SK-N-SH (cell line): ENCODE measurements at regions not wholly inside any gene's neighbourhood (a gene's known extent, or its start where the extent isn't known, plus 50 kb on each side); places are given as distances from the start of the nearest gene placed in this dataset.

Source experiments
- CTCF ChIA-PET: fragments of 300-600, 350-600 bp; formaldehyde crosslinking; extraction: SDS; loops from one replicate; lab custom pipeline; 2021; lab: Yijun Ruan, JAX
- POLR2A ChIA-PET: fragments of 350-600 bp; sonication (Branson Sonifier 250); formaldehyde crosslinking; extraction: SDS; loops from one replicate; lab custom pipeline; 2020; ENCODE audit warnings: antibody characterized with exemption, inconsistent platforms; lab: Yijun Ruan, JAX
- DNase-seq: peaks from one replicate; pipeline ENCODE4 v3.0.0; 2012
- H2AFZ ChIP-seq: fragments of 200-600 bp; sonication (generic); 2 replicates; pipeline ENCODE4 v1.8.1; 2016; ENCODE audit warnings: antibody characterized with exemption, mild to moderate bottlenecking, low read depth
- H3F3A ChIP-seq: fragments of 200-600 bp; sonication (generic); replicated peaks from 2 replicates; pipeline ENCODE3; 2016; ENCODE audit warnings: antibody characterized with exemption, mild to moderate bottlenecking; ENCODE audit not compliant: insufficient read depth
- H3K27ac ChIP-seq, 2 experiments: fragments of 200-500 bp in 1 of 2; fragments of 200-600 bp in 1 of 2; sonication (Bioruptor generic) in 1 of 2; sonication (generic), shearing (Covaris generic) in 1 of 2; 2 replicates each; pipeline versions ENCODE4 v1.5.1 to v1.6.1; 2014 to 2016; ENCODE audit warnings: low read depth in 2 of 2, inconsistent platforms in 1 of 2, low read length in 1 of 2, mild to moderate bottlenecking in 1 of 2, mixed read lengths in 1 of 2
- H3K27me3 ChIP-seq: fragments of 200-600 bp; sonication (generic), shearing (Covaris generic); 2 replicates; pipeline ENCODE4 v1.6.1; 2016; ENCODE audit warnings: mixed run types; ENCODE audit not compliant: insufficient read depth
- H3K36me3 ChIP-seq, 2 experiments: fragments of 200-500 bp in 1 of 2; fragments of 200-600 bp in 1 of 2; sonication (Bioruptor generic) in 1 of 2; sonication (generic) in 1 of 2; replicated peaks in 1 of 2; 2 replicates each; pipeline versions ENCODE3 to v1.5.1; 2014 to 2016; ENCODE audit warnings: low read length in 1 of 2, mild to moderate bottlenecking in 1 of 2; ENCODE audit not compliant: insufficient read depth in 2 of 2, control insufficient read depth in 1 of 2
- H3K4me1 ChIP-seq, 2 experiments: fragments of 200-500 bp in 1 of 2; fragments of 200-600 bp in 1 of 2; sonication (Bioruptor generic) in 1 of 2; sonication (generic), shearing (Covaris generic) in 1 of 2; 2 replicates each; pipeline versions ENCODE4 v1.5.1 to v1.6.1; 2014 to 2016; ENCODE audit warnings: low read depth in 1 of 2, low read length in 1 of 2, mixed run types in 1 of 2; ENCODE audit not compliant: insufficient read depth in 2 of 2, control insufficient read depth in 1 of 2
- H3K4me2 ChIP-seq: fragments of 200-600 bp; sonication (generic), shearing (Covaris generic); 2 replicates; pipeline ENCODE4 v1.6.1; 2017; ENCODE audit warnings: mixed run types
- H3K4me3 ChIP-seq, 2 experiments: fragments of 200-500 bp in 1 of 2; fragments of 200-600 bp in 1 of 2; sonication (Bioruptor generic) in 1 of 2; sonication (generic), shearing (Covaris generic) in 1 of 2; 2 replicates each; pipeline versions ENCODE4 v1.5.1 to v1.8.1; 2014 to 2016; ENCODE audit warnings: low read depth in 2 of 2, inconsistent platforms in 1 of 2, low read length in 1 of 2, mild to moderate bottlenecking in 1 of 2, mixed read lengths in 1 of 2, moderate library complexity in 1 of 2
- H3K79me2 ChIP-seq: fragments of 200-600 bp; sonication (generic); 2 replicates; pipeline ENCODE4 v1.8.1; 2017; ENCODE audit warnings: mild to moderate bottlenecking; ENCODE audit not compliant: insufficient read depth
- H3K9ac ChIP-seq: fragments of 200-600 bp; sonication (generic); 2 replicates; pipeline ENCODE4 v1.6.1; 2017; ENCODE audit warnings: mixed run types
- H3K9me2 ChIP-seq: fragments of 200-600 bp; sonication (generic); 2 replicates; pipeline ENCODE4 v1.6.1; 2017; ENCODE audit warnings: mixed run types
- H3K9me3 ChIP-seq: fragments of 200-600 bp; sonication (generic); 2 replicates; pipeline ENCODE4 v1.6.1; 2017; ENCODE audit warnings: mixed run types, mild to moderate bottlenecking, moderate library complexity
- H4K20me1 ChIP-seq: fragments of 200-600 bp; sonication (generic); 2 replicates; pipeline ENCODE4 v1.6.1; 2017; ENCODE audit warnings: mild to moderate bottlenecking, mixed run types; ENCODE audit not compliant: insufficient read depth
- CTCF ChIP-seq: fragments of 200-600 bp; sonication (generic); IDR thresholded peaks from 2 replicates; pipeline ENCODE4 v1.6.1; 2017; ENCODE audit warnings: antibody characterized with exemption, mild to moderate bottlenecking, moderate library complexity
- ELF1 ChIP-seq: IDR thresholded peaks from 2 replicates; pipeline ENCODE4 v1.4.0; 2012
- EP300 ChIP-seq, 2 experiments: IDR thresholded peaks; 2 replicates each; pipeline versions ENCODE4 v1.4.0 to v1.6.1; 2012; ENCODE audit warnings: borderline replicate concordance in 1 of 2, low read depth in 1 of 2, low read length in 1 of 2
- EZH2phosphoT487 ChIP-seq: fragments of 200-600 bp; sonication (generic); IDR thresholded peaks from 2 replicates; pipeline ENCODE4 v1.6.1; 2017; ENCODE audit warnings: low read depth, mixed run types, mild to moderate bottlenecking, antibody characterized with exemption, moderate library complexity, borderline replicate concordance
- FOSL2 ChIP-seq: IDR thresholded peaks from 2 replicates; pipeline ENCODE4 v1.4.0; 2012; ENCODE audit warnings: low read depth, mild to moderate bottlenecking, moderate library complexity, borderline replicate concordance
- FOXM1 ChIP-seq: IDR thresholded peaks from 2 replicates; pipeline ENCODE4 v1.4.0; 2012; ENCODE audit warnings: low read depth, mild to moderate bottlenecking
- IRF3 ChIP-seq: fragments of 150-350 bp; IDR thresholded peaks from 2 replicates; pipeline ENCODE4 v1.6.1; 2016; ENCODE audit warnings: mild to moderate bottlenecking, low read depth, low read length
- JUND ChIP-seq: IDR thresholded peaks from 2 replicates; pipeline ENCODE4 v1.4.0; 2012
- MEF2A ChIP-seq: IDR thresholded peaks from 2 replicates; pipeline ENCODE4 v1.4.0; 2012; ENCODE audit warnings: low read depth, borderline replicate concordance
- MXI1 ChIP-seq: IDR thresholded peaks from 2 replicates; pipeline ENCODE4 v1.6.1; 2012; ENCODE audit warnings: mild to moderate bottlenecking, low read depth, low read length, improper control_type of control experiment
- NFIC ChIP-seq: IDR thresholded peaks from 2 replicates; pipeline ENCODE4 v1.4.0; 2012; ENCODE audit warnings: borderline replicate concordance
- NRF1 ChIP-seq: IDR thresholded peaks from 2 replicates; pipeline ENCODE4 v1.6.1; 2012; ENCODE audit warnings: low read depth, mild to moderate bottlenecking, low read length
- PBX3 ChIP-seq: IDR thresholded peaks from 2 replicates; pipeline ENCODE4; 2012
- RCOR1 ChIP-seq: fragments of 150-350 bp; IDR thresholded peaks from 2 replicates; pipeline ENCODE4 v1.6.1; 2017; ENCODE audit warnings: antibody characterized with exemption, low read length
- REST ChIP-seq: IDR thresholded peaks from 2 replicates; pipeline ENCODE4 v1.6.1; 2012; ENCODE audit warnings: mild to moderate bottlenecking, low read depth, low read length, moderate library complexity
- SIN3A ChIP-seq: IDR thresholded peaks from 2 replicates; pipeline ENCODE4 v1.6.1; 2012; ENCODE audit warnings: low read depth, mild to moderate bottlenecking, low read length, moderate library complexity, borderline replicate concordance
- TAF1 ChIP-seq: IDR thresholded peaks from 2 replicates; pipeline ENCODE4 v1.6.1; 2012; ENCODE audit warnings: low read depth, mild to moderate bottlenecking, low read length, moderate library complexity, borderline replicate concordance
- YY1 ChIP-seq: IDR thresholded peaks from 2 replicates; pipeline ENCODE4 v1.4.0; 2012; ENCODE audit warnings: low read depth, mild to moderate bottlenecking
- ZBTB33 ChIP-seq: IDR thresholded peaks from 2 replicates; pipeline ENCODE4 v1.4.0; 2012; ENCODE audit warnings: low read depth, borderline replicate concordance
- WGBS: methylation state at CpG from one replicate; pipeline ENCODE4 v1.1.6; 2017; ENCODE audit warnings: low lambda C conversion rate; 5-methylcytosine and 5-hydroxymethylcytosine counted together

- Histone ChIP-seq H3K9me3 (no peaks in the 10 kb centered on the region), H2AFZ (no peak overlapping the region), H3K9me2 (no peaks in the 10 kb centered on the region), H3K4me3 (no peak overlapping the region), H3K4me2 (no peak overlapping the region), H3K36me3 (no peaks in the 10 kb centered on the region), H3K27me3 (no peaks in the 10 kb centered on the region; the same call in 1 of the 2 replicates), H3F3A (no peaks in the 10 kb centered on the region), H3K9ac (no peak overlapping the region), H3K4me1 (no peaks in the 10 kb centered on the region), H4K20me1 (no peaks in the 10 kb centered on the region), H3K27ac (no peak overlapping the region), H3K79me2 (no peaks in the 10 kb centered on the region)
- CTCF ChIA-PET, result no interaction called here
- TF ChIP-seq EP300 (IDR thresholded peaks at IDR 0.05; ENCODE audit: borderline replicate concordance in 1 of 2, low read depth in 1 of 2, low read length in 1 of 2), result no peak
- TF ChIP-seq MXI1, result no peak
- no peak for TF ChIP-seq TAF1
- no peak for TF ChIP-seq NRF1
- no peak for TF ChIP-seq YY1
- no peak for TF ChIP-seq PBX3
- no peak for TF ChIP-seq RCOR1
- POLR2A ChIA-PET, result no interaction called here
- 9% methylated on average over 5 of the region's 19 CpGs for WGBS
- DNase-seq, result no peak
Observed at GRCh38 chr5:2291146-2291840, 408.6 kb upstream of the IRX4 start.

- no peaks in the 10 kb centered on the region for H3K9me3 ChIP-seq
- WGBS, result 33% methylated on average over 8 of the region's 8 CpGs
- TF ChIP-seq FOSL2 (no peak), ELF1 (no peak), IRF3 (no peak), EZH2phosphoT487 (no peak), SIN3A (no peak), MEF2A (no peak), ZBTB33 (no peak), JUND (no peak), REST (no peak), FOXM1 (no peak), NFIC (no peak), CTCF (no peak)
Observed at GRCh38 chr5:2289380-2289779, 406.7 kb upstream of the IRX4 start.

More at GRCh38 chr5:2289380-2289779, 406.7 kb upstream of the IRX4 start:
- POLR2A ChIA-PET, result no interaction called here
- no peak overlapping the region for H2AFZ ChIP-seq
- no peaks in the 10 kb centered on the region for H3K79me2 ChIP-seq
- DNase-seq, result no peak
- no peaks in the 10 kb centered on the region for H3K36me3 ChIP-seq
- no peaks in the 10 kb centered on the region for H3F3A ChIP-seq
- no peaks in the 10 kb centered on the region for H4K20me1 ChIP-seq
- no peak overlapping the region for H3K4me2 ChIP-seq
- no peaks in the 10 kb centered on the region for H3K9me2 ChIP-seq
- no peaks in the 10 kb centered on the region; the same call in 1 of the 2 replicates for H3K27me3 ChIP-seq
- H3K27ac ChIP-seq, result no peak overlapping the region
- H3K9ac ChIP-seq, result no peak overlapping the region
- CTCF ChIA-PET, result no interaction called here
- no peak overlapping the region for H3K4me3 ChIP-seq
- no peaks in the 10 kb centered on the region for H3K4me1 ChIP-seq
